ENCODE measurements at regions not wholly inside any gene's neighbourhood (a gene's known extent, or its start where the extent isn't known, plus 50 kb on each side); places are given as distances from the start of the nearest gene placed in this dataset.

GRCh38 chr2:207233731-207234130, 68.0 kb upstream of the KLF7 start:
- DNase-seq = no peak
- intact Hi-C loops (cut with DNase I) = no loop called here

DNA sequence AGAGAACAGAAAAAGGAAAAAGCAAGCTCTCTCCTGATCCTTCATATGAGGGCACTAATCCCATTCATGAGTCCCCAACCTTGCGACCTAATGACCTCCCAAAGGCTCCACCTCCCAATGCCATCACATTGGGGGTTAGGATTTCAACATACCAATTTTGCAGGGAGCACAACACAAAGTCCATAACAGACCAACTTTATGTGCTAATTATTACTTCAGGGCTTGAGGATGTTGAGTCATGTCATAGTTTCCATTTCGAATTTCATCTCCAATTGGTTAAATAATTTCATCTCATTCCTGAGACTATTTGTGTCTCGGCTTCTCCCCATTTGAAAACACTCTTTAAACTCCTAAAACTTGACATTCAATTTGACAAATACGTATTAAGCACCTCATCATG, 69.9 kb upstream of the KLF7 start:
- intact Hi-C loops (cut with DNase I) = no loop called here
- DNase-seq = no peak

- no peak for DNase-seq
- intact Hi-C loops (cut with DNase I) = no loop called here
Measured at GRCh38 chr2:207236156-207236935, 70.6 kb upstream of the KLF7 start.

DNA sequence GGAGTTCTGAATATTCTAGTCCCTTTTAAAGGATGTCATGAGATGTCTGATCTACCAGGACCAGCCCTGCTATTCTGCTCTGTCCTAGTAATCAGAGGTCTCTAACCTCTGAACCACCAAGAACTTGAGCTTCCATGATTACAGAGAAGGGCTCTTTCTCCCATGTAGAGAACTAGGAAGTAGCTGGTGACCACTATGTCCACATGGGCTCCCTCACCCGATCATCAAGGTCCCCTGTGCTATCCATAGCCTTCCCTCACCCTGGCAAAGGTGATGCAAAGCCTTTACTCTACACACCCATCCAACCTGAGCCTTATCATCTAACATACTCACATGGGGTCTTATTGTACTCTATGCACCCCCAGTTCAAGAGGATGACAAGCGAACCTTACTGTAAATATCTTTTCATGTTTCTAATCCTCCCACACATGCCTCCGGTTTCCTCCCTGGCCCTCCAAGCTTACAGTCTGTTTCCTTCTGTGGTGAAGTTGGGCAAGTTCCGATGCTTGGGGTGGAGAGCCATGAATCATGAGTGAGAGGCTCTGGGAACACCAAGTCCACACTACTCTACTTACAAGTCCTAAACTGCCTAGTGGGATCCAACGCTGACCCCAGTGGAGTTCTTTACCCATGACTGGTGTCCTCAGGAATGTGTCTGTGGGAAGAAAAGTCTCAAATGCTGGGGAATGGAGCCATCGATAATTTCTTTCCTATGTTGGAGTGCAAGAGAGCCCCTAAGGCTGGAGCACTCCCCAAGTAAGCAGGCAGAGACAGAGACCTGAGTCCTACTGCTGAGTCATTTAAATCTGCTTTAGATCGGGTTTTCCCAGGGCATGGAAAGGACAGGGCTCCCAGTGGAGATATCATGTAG, 73.3 kb upstream of the KLF7 start:
- no peak for DNase-seq
- intact Hi-C loops (cut with DNase I) = no loop called here

GRCh38 chr2:207239754-207240494, 74.2 kb upstream of the KLF7 start:
- no peak for DNase-seq
- intact Hi-C loops (cut with DNase I) = no loop called here

DNA sequence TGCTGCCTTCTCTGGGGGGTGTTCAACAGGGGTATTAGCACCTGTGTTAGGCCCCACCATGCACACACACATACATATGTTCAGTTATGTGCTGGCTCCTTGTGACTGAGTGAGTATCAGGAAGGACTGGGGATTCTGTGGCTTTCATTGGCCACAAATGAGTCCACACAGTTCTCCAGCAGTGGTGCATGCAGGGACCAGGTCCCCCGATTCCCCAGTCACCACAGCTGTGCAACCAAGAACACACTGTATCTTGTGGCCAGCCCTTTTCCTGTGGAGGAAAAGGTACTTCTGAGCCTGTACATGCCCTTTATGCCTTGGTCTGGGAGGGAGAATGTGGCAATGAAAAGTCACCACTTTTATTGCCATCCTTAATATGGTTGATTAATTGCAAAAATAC, 74.9 kb upstream of the KLF7 start:
- no peak for DNase-seq
- intact Hi-C loops (cut with DNase I) = no loop called here

DNA sequence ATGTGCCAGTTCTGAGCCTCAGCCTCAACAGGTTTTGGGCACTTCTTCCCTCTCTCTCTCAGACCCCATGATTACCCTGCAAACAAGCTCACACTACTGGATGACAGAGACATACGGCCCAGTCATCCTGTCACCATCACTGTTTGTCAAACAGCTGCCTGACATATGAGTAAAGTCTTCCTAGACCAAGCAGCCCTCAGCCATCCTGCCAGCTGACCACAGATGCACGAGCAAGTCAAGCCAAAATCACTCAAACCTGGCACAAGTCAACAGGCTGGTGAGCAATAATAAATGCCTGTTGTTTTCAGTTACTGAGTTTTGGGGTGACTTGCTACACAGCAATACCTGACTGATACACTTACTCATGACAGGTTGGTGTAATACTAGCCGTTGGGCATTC, 75.5 kb upstream of the KLF7 start:
- intact Hi-C loops (cut with DNase I) = no loop called here
- no peak for DNase-seq

DNA sequence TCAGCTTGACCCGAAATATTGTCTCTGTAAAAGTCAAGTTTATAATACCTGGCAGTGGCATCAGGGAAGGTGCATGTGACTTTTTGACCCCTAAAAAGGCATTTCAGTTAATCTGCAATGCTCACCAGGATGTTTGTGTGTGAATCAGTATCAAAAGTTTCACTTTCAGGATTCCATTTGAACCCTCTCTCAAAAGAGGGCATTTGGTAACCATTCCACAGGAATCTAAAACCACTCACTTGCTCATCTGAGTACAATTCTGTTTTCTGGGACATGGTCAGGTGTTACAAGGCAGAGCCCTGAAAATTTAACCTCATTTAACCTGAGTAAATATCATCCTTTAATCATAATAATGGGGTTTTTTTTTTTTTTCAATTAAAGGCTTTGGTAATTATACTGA, 77.9 kb upstream of the KLF7 start:
- DNase-seq = no peak
- intact Hi-C loops (cut with DNase I) = no loop called here

GRCh38 chr2:207244971-207245925, 79.5 kb upstream of the KLF7 start:
- DNase-seq = no peak
- intact Hi-C loops (cut with DNase I) = no loop called here

GRCh38 chr2:207248702-207249377, 83.1 kb upstream of the KLF7 start:
- no peak for DNase-seq
- intact Hi-C loops (cut with DNase I) = no loop called here

- no peak for DNase-seq
- intact Hi-C loops (cut with DNase I) = loop anchor here (10.0 kb wide), 2 partner anchors 206 to 266 kb away; no protein-coding TSS in a partner anchor
Measured at GRCh38 chr2:207251022-207251421, 85.3 kb upstream of the KLF7 start.

GRCh38 chr2:207251573-207252192, 85.9 kb upstream of the KLF7 start:
- intact Hi-C loops (cut with DNase I) = loop anchor here (10.0 kb wide), 2 partner anchors 207 to 267 kb away; no protein-coding TSS in a partner anchor
- no peak for DNase-seq

- intact Hi-C loops (cut with DNase I) = loop anchor here (10.0 kb wide), 2 partner anchors 208 to 268 kb away; no protein-coding TSS in a partner anchor
- DNase-seq = no peak
Measured at GRCh38 chr2:207252416-207252815, 86.7 kb upstream of the KLF7 start.

DNA sequence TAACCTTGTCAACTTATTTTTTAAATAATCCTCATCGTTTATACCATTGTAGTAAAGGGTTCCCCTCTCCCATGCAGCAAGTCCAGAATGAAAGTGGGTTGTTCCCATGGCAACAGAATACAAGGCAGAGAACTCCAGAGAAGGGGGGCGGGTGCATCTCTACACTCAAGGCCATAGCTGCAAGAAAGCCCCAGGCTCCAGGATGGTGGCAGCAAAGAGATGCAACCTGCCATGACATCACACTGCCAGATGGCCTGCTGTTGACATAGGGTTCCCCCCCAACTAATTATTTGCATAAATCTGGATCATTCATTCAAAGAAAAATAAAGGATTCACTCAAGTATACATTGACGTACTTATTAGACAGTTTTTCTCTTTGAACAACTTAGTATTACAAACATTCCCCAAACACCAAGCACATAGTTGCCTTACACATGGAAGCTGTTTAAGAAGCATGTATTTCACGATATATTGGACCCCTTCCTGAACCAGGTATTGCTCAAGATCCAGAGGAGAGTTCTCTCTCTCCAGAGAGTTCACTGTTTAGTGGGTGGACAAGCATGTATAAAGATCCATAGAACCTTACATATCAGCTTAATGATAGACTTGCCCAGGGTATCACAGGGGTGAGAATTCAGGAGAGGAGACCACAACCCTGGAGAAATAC, 87.4 kb upstream of the KLF7 start:
- intact Hi-C loops (cut with DNase I) = loop anchor here (10.0 kb wide), 2 partner anchors 208 to 268 kb away; no protein-coding TSS in a partner anchor
- peak in 4 of 10 donors; percentile 37 to 89 (median 62) for DNase-seq

- DNase-seq = no peak
- intact Hi-C loops (cut with DNase I) = loop anchor here (10.0 kb wide), 2 partner anchors 209 to 269 kb away; no protein-coding TSS in a partner anchor
Measured at GRCh38 chr2:207253666-207254345, 88.1 kb upstream of the KLF7 start.

- DNase-seq = no peak
Measured at GRCh38 chr2:207254591-207255464, 89.1 kb upstream of the KLF7 start.

More at GRCh38 chr2:207254591-207255464, 89.1 kb upstream of the KLF7 start:
- intact Hi-C loops (cut with DNase I) = loop anchor here (10.0 kb wide), 2 partner anchors 210 to 270 kb away; no protein-coding TSS in a partner anchor

Measured in posterior cingulate gyrus (tissue), 11 donors.